Kidney tubule cell (primary cell): ENCODE measurements at regions not wholly inside any gene's neighbourhood (a gene's known extent, or its start where the extent isn't known, plus 50 kb on each side); places are given as distances from the start of the nearest gene placed in this dataset.
"Not testable (repeated sequence)": the region's sequence is repeated elsewhere in the genome, so short reads cannot be mapped to it uniquely, and the experiment has no call there.

Source experiments
- DNase-seq: peaks from one replicate; pipeline ENCODE4 v3.0.0-alpha.2; 2018; ENCODE audit warnings: low spot score

- DNase-seq = not testable (repeated sequence)
Observed at GRCh38 chr1:234793924-234794323, 183.9 kb upstream of the IRF2BP2 start.

GRCh38 chr1:234792221-234792864, 182.4 kb upstream of the IRF2BP2 start:
- DNase-seq = not testable (repeated sequence)

GRCh38 chr1:234791615-234792014, 181.6 kb upstream of the IRF2BP2 start:
- not testable (repeated sequence) for DNase-seq

GRCh38 chr1:234790333-234790732, 180.4 kb upstream of the IRF2BP2 start:
- DNase-seq = not testable (repeated sequence)

DNA sequence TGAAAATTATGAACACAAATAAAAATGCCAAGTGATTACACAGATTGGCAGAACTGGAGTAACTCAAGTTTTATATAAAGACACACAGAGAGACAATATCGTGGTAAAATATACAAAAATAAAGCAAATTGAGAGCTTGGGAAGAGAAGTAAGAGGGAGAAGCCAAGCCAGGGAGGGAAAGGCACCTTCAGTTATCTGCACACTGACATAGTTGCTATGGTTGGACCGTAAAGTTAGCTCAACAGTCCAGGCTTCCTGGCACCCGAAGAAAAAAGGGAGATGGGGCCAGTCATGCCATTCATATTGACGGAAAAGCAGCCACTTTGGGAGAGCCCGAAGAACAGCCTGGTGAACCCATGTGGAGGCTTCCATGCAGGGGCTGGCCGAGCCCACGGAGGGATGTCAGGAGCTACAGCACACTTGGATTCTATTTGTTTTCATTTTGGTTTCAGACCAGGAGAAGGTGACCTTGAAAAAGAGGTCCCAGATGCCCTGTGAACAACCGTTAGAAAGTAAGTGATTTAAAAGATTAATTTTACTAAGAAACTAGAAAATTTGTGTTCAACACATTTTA, 177.1 kb upstream of the IRF2BP2 start:
- DNase-seq = not testable (repeated sequence)

- not testable (repeated sequence) for DNase-seq
Observed at GRCh38 chr1:234785922-234786321, 175.9 kb upstream of the IRF2BP2 start.

- not testable (repeated sequence) for DNase-seq
Observed at GRCh38 chr1:234785471-234785919, 175.5 kb upstream of the IRF2BP2 start.

DNA sequence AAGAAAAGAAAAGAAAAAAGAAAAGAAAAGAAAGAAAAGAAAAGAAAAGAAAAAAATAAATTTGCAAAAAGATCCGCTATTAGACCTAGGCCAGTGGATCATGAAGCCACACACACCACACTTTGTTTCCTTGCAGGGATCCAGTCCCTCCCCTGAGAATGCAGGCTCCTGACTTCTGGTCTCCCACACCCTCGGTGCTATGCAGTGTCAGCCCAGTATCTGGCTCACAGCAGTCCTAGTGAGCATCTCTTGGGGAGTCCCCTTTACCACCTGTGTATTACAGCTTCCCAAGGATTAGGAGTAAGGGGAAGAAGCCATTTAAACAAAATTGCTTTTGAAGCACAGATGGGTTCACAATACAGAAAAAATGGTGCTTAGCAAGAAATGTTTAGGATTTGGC, 174.1 kb upstream of the IRF2BP2 start:
- not testable (repeated sequence) for DNase-seq

- DNase-seq = peak; percentile 44
Observed at GRCh38 chr1:234782791-234783190, 172.8 kb upstream of the IRF2BP2 start.

GRCh38 chr1:234782105-234782751, 172.2 kb upstream of the IRF2BP2 start:
- DNase-seq = no peak

DNA sequence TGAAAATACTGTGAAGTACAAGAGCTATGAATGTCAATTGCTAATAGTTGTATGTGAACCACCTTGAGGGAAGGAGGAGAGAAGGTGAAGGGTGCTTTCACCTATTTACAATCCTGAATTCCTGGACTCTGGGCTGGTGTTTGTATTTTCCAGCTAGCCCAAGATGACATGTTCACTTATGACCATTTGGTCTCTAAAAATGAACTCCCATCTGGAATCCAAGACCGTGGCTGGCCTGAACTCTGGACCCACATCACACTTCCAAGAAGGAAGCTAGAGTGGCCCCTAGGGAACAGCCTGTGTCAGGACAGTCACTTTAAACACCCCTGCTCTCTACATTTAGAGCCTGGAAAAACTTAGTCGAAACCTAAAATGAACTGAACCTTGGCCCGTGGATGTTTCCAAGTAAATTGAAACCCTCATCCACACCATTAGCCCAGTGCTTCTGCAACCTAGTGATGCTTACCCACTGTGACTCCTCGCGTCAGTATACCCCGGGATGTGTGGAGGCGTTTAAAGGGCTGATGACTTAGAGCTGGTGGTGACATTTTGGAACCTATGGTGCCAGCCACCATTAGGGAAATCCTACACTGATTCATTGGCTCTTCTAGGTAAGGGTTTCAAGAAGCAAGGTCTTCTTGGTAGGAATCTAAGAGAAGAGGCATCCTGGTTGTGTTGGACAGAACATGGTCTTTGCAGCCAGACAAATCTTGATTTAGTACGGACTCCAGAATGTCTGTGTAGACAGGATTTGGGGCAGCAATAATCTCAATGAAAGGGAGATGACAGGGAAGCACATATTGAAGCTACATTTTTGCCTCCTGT, 171.5 kb upstream of the IRF2BP2 start:
- peak; percentile 31 for DNase-seq

DNA sequence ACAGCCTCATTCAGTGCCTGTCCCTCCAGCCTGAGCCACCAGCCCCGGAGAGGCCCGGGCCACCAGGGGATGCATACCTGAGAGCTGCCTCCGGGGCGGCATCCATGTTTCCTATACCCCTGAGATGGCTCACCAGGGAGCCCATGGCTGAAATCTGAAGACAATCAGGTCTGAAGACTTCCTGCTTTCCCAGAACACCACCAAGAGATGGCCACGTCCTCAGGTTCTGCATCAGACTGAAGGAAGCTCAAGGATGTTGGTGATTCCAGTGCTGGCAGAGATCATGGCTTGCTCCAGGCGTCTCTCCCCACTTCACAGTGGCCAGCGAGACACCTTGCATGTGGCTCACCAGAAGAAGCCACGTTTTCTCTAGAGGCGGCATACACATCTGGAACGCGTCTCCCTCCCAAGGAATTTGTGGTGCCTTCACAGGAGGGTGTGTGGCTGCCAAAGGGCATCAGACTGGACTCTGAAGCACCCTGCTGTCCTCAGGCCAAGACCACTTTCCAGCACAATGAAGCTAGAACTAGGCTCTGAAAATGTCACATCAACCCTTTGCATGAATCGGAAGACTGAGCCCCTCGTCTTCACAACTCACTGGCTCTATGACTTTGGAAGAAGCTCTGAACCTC, 170.7 kb upstream of the IRF2BP2 start:
- no peak for DNase-seq

- no peak for DNase-seq
Observed at GRCh38 chr1:234780112-234780511, 170.1 kb upstream of the IRF2BP2 start.

DNA sequence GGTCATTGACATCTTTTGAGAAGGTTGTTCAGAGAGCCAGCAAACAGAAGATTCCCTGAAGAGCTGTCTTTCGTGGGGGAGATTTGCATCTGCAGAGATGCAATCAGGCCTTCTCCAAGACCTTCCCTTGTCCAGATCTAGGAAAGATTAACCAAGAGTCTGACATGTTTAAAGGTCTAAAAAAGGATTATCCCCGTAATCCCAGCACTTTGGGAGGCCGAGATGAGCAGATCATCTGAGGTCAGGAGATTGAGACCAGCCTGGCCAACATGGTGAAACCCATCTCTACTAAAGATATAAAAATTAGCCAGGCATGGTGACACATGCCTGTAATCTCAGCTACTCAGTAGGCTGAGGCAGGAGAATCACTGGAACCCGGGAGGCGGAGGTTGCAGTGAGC, 169.6 kb upstream of the IRF2BP2 start:
- not testable (repeated sequence) for DNase-seq

- peak; percentile 18 for DNase-seq
Observed at GRCh38 chr1:234779160-234779538, 169.2 kb upstream of the IRF2BP2 start.

GRCh38 chr1:234778221-234779159, 168.5 kb upstream of the IRF2BP2 start:
- no peak for DNase-seq

- no peak for DNase-seq
Observed at GRCh38 chr1:234777856-234778220, 167.9 kb upstream of the IRF2BP2 start.

GRCh38 chr1:234776876-234777855, 167.2 kb upstream of the IRF2BP2 start:
- DNase-seq = no peak

DNA sequence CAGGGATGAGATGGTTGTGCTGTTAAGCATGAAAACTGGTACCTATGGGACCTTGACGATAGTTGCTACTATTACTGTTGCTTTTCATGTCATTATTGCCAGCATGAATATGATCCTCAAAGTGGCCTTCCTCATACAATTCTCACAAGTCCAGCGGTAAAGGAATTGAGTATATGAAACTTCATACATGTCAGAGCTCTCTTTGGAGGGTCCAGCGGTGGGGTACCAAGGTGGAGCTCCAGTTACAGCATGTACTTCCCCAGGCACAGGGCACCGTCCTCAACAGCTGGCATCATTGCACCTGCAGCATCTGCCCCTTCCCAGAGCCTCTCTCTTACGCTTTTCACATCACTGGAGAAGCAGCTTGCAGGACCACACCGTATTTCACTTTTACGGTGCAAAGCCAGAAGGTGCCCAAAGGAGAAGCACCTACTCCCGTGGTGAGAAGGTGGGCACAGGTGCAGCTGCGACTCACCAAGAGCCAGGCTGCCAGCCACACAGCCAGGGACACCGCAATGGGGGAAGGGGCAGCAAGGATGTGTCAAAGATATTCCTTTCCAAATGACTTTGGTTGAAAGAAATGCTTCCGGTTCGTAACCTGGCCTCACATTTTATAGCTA, 166.4 kb upstream of the IRF2BP2 start:
- DNase-seq = no peak
